ENCODE measurements at regions not wholly inside any gene's neighbourhood (a gene's known extent, or its start where the extent isn't known, plus 50 kb on each side); places are given as distances from the start of the nearest gene placed in this dataset.

DNA sequence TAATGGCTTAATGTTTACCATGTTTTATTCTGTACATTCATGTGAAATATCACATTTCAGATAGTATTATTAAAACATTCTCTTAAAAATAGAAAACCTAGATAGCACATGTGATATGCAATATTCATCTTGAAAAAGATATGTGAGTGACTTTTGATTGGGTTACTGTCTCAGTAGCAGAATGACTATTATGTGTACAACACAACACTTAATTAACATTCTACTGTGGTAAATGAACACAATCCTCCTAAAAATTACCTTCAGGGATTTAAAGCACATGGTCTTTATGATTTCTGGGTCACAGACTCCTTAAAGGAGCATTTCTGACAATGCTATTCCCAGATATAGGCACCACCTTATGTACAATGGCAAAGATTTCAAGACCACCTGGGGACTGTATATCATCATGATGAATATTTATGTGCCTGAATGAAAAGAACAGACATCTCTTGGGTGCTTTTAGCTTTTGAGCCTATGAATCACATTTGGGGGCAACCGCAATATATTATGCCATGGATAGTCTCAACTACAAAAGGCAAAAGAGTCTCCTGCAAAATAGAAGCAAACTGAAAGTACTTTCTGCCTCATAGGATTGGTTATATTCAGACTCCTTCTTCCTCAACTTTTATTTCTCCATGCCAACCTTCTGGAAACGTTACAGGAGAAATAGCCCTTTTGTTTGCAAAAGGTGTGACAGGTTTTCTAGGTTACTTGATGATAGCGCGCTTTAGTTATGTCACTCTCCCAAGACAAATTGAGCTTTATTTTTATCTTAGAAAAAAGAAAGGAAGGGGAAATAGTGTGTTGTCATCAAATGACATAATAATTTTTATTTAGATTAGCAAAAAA is 259.0 kb downstream of the CALCRL start:
- TF ChIP-seq, protein P1, sequence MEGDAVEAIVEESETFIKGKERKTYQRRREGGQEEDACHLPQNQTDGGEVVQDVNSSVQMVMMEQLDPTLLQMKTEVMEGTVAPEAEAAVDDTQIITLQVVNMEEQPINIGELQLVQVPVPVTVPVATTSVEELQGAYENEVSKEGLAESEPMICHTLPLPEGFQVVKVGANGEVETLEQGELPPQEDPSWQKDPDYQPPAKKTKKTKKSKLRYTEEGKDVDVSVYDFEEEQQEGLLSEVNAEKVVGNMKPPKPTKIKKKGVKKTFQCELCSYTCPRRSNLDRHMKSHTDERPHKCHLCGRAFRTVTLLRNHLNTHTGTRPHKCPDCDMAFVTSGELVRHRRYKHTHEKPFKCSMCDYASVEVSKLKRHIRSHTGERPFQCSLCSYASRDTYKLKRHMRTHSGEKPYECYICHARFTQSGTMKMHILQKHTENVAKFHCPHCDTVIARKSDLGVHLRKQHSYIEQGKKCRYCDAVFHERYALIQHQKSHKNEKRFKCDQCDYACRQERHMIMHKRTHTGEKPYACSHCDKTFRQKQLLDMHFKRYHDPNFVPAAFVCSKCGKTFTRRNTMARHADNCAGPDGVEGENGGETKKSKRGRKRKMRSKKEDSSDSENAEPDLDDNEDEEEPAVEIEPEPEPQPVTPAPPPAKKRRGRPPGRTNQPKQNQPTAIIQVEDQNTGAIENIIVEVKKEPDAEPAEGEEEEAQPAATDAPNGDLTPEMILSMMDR (IDR thresholded peaks at IDR 0.05): no peak
- no peak for TF ChIP-seq POLR2A (IDR thresholded peaks at IDR 0.05)

Measured in gastroesophageal sphincter (tissue), 3 donors.